Activated T-helper 9 cell treated with anti-CD3 and anti-CD28 coated beads, Interleukin-2, amount 50 U/mL, for 16 hours (primary cell): ENCODE measurements at regions not wholly inside any gene's neighbourhood (a gene's known extent, or its start where the extent isn't known, plus 50 kb on each side); places are given as distances from the start of the nearest gene placed in this dataset.

Experiments used
- DNase-seq: peaks from one replicate; pipeline ENCODE4 v3.0.0-alpha.2; 2020; ENCODE audit warnings: low read depth

GRCh38 chrX:43508694-43509093 lies 147.4 kb upstream of the MAOA start:
- no peak for DNase-seq

GRCh38 chrX:43510209-43510608 lies 145.9 kb upstream of the MAOA start:
- no peak for DNase-seq

GRCh38 chrX:43513085-43513484 lies 143.0 kb upstream of the MAOA start:
- no peak for DNase-seq

- DNase-seq: no peak
These were observed 141.3 kb upstream of the MAOA start for GRCh38 chrX:43514820-43515219.

GRCh38 chrX:43522582-43522981 lies 133.5 kb upstream of the MAOA start:
- no peak for DNase-seq

GRCh38 chrX:43525901-43526610 lies 130.0 kb upstream of the MAOA start:
- DNase-seq: no peak

GRCh38 chrX:43526878-43527277 lies 129.2 kb upstream of the MAOA start:
- DNase-seq: no peak

GRCh38 chrX:43527801-43528200 lies 128.3 kb upstream of the MAOA start:
- DNase-seq: no peak

GRCh38 chrX:43530837-43531236 lies 125.3 kb upstream of the MAOA start:
- no peak for DNase-seq

GRCh38 chrX:43540318-43540717 lies 115.8 kb upstream of the MAOA start:
- DNase-seq: no peak

- no peak for DNase-seq
These were observed 104.5 kb upstream of the MAOA start for GRCh38 chrX:43551590-43551989.

GRCh38 chrX:43552156-43552555 lies 103.9 kb upstream of the MAOA start:
- DNase-seq: no peak

- DNase-seq: no peak
These were observed 103.4 kb upstream of the MAOA start for GRCh38 chrX:43552703-43553102.

- DNase-seq: no peak
These were observed 102.8 kb upstream of the MAOA start for GRCh38 chrX:43553257-43553656.

- no peak for DNase-seq
These were observed 99.9 kb upstream of the MAOA start for GRCh38 chrX:43556207-43556606.

GRCh38 chrX:43557792-43558191 lies 98.3 kb upstream of the MAOA start:
- peak; percentile 34 for DNase-seq

- peak; percentile 1 for DNase-seq
These were observed 96.5 kb upstream of the MAOA start for GRCh38 chrX:43559644-43560043.

GRCh38 chrX:43560247-43560946 lies 95.7 kb upstream of the MAOA start:
- DNase-seq: no peak

- no peak for DNase-seq
These were observed 93.7 kb upstream of the MAOA start for GRCh38 chrX:43562372-43562771.

- no peak for DNase-seq
These were observed 91.1 kb upstream of the MAOA start for GRCh38 chrX:43564953-43565352.

- DNase-seq: no peak
These were observed 89.9 kb upstream of the MAOA start for GRCh38 chrX:43566170-43566569.

- no peak for DNase-seq
These were observed 82.6 kb upstream of the MAOA start for GRCh38 chrX:43573441-43574015.

- DNase-seq: no peak
These were observed 75.5 kb upstream of the MAOA start for GRCh38 chrX:43580621-43581020.

GRCh38 chrX:43581167-43581566 lies 74.9 kb upstream of the MAOA start:
- DNase-seq: no peak
